ENCODE measurements at regions not wholly inside any gene's neighbourhood (a gene's known extent, or its start where the extent isn't known, plus 50 kb on each side); places are given as distances from the start of the nearest gene placed in this dataset.

- H3K27ac Mint-ChIP-seq: no peak overlapping the region
- no peak for DNase-seq
- CTCF ChIA-PET: no interaction called here
- intact Hi-C loops (cut with micrococcal nuclease): no loop called here
- H3K27me3 Mint-ChIP-seq (ENCODE audit: low read depth): no peaks in the 10 kb centered on the region
- no peak overlapping the region for H3K4me3 Mint-ChIP-seq
- no peaks in the 10 kb centered on the region for H3K4me1 Mint-ChIP-seq (ENCODE audit: low read depth)
- no peaks in the 10 kb centered on the region for H3K36me3 Mint-ChIP-seq (ENCODE audit: low read depth)
- peaks cover 8% of the 10 kb centered on the region for H3K9me3 Mint-ChIP-seq
Observed at GRCh38 chr18:44309185-44309584, 371.5 kb upstream of the SETBP1 start.

- CTCF ChIA-PET: no interaction called here
- Mint-ChIP-seq H3K27me3 (ENCODE audit: low read depth) (no peaks in the 10 kb centered on the region), H3K9me3 (peaks cover 3% of the 10 kb centered on the region), H3K27ac (no peak overlapping the region), H3K36me3 (ENCODE audit: low read depth) (no peaks in the 10 kb centered on the region), H3K4me1 (ENCODE audit: low read depth) (no peaks in the 10 kb centered on the region), H3K4me3 (no peak overlapping the region)
- DNase-seq: no peak
- intact Hi-C loops (cut with micrococcal nuclease): no loop called here
Observed at GRCh38 chr18:44320619-44321460, 359.8 kb upstream of the SETBP1 start.

GRCh38 chr18:44321868-44322590 is 358.7 kb upstream of the SETBP1 start:
- intact Hi-C loops (cut with micrococcal nuclease): no loop called here
- H3K9me3 Mint-ChIP-seq: peaks cover 3% of the 10 kb centered on the region
- DNase-seq: no peak
- CTCF ChIA-PET: no interaction called here
- no peaks in the 10 kb centered on the region for H3K4me1 Mint-ChIP-seq (ENCODE audit: low read depth)
- no peaks in the 10 kb centered on the region for H3K27me3 Mint-ChIP-seq (ENCODE audit: low read depth)
- H3K27ac Mint-ChIP-seq: no peak overlapping the region
- no peaks in the 10 kb centered on the region for H3K36me3 Mint-ChIP-seq (ENCODE audit: low read depth)
- no peak overlapping the region for H3K4me3 Mint-ChIP-seq

GRCh38 chr18:44323125-44323524 is 357.6 kb upstream of the SETBP1 start:
- no peak for DNase-seq
- intact Hi-C loops (cut with micrococcal nuclease): no loop called here
- H3K4me1 Mint-ChIP-seq (ENCODE audit: low read depth): no peaks in the 10 kb centered on the region
- CTCF ChIA-PET: no interaction called here
- H3K27me3 Mint-ChIP-seq (ENCODE audit: low read depth): no peaks in the 10 kb centered on the region
- no peak overlapping the region for H3K27ac Mint-ChIP-seq
- H3K4me3 Mint-ChIP-seq: no peak overlapping the region
- peaks cover 3% of the 10 kb centered on the region for H3K9me3 Mint-ChIP-seq
- H3K36me3 Mint-ChIP-seq (ENCODE audit: low read depth): no peaks in the 10 kb centered on the region

- Mint-ChIP-seq H3K27me3 (ENCODE audit: low read depth) (no peaks in the 10 kb centered on the region), H3K36me3 (ENCODE audit: low read depth) (no peaks in the 10 kb centered on the region), H3K27ac (no peak overlapping the region), H3K4me1 (ENCODE audit: low read depth) (no peaks in the 10 kb centered on the region), H3K4me3 (no peak overlapping the region), H3K9me3 (peaks cover 3% of the 10 kb centered on the region)
- intact Hi-C loops (cut with micrococcal nuclease): no loop called here
- no peak for DNase-seq
- CTCF ChIA-PET: interaction anchor here (0.6 kb wide), 1 partner anchor 9 kb away, joined by 3 read pairs; no protein-coding TSS in a partner anchor
Observed at GRCh38 chr18:44324361-44324760, 356.3 kb upstream of the SETBP1 start.

GRCh38 chr18:44325903-44326635 is 354.6 kb upstream of the SETBP1 start:
- Mint-ChIP-seq H3K27me3 (ENCODE audit: low read depth) (no peaks in the 10 kb centered on the region), H3K27ac (no peak overlapping the region), H3K36me3 (ENCODE audit: low read depth) (no peaks in the 10 kb centered on the region), H3K4me1 (ENCODE audit: low read depth) (no peaks in the 10 kb centered on the region), H3K9me3 (peaks cover 8% of the 10 kb centered on the region), H3K4me3 (no peak overlapping the region)
- intact Hi-C loops (cut with micrococcal nuclease): no loop called here
- peak; percentile 21 for DNase-seq
- CTCF ChIA-PET: no interaction called here

GRCh38 chr18:44331656-44332570 is 348.8 kb upstream of the SETBP1 start:
- Mint-ChIP-seq H3K27ac (no peak overlapping the region), H3K27me3 (ENCODE audit: low read depth) (no peaks in the 10 kb centered on the region), H3K4me1 (ENCODE audit: low read depth) (no peaks in the 10 kb centered on the region), H3K4me3 (no peak overlapping the region), H3K9me3 (peaks cover 17% of the 10 kb centered on the region), H3K36me3 (ENCODE audit: low read depth) (no peaks in the 10 kb centered on the region)
- intact Hi-C loops (cut with micrococcal nuclease): no loop called here
- DNase-seq: no peak
- CTCF ChIA-PET: no interaction called here

GRCh38 chr18:44341759-44342158 is 338.9 kb upstream of the SETBP1 start:
- no peak for DNase-seq
- H3K4me3 Mint-ChIP-seq: no peak overlapping the region
- H3K9me3 Mint-ChIP-seq: peaks cover 6% of the 10 kb centered on the region
- no peaks in the 10 kb centered on the region for H3K27me3 Mint-ChIP-seq (ENCODE audit: low read depth)
- H3K27ac Mint-ChIP-seq: no peak overlapping the region
- no peaks in the 10 kb centered on the region for H3K4me1 Mint-ChIP-seq (ENCODE audit: low read depth)
- intact Hi-C loops (cut with micrococcal nuclease): no loop called here
- CTCF ChIA-PET: no interaction called here
- no peaks in the 10 kb centered on the region for H3K36me3 Mint-ChIP-seq (ENCODE audit: low read depth)

- H3K36me3 Mint-ChIP-seq (ENCODE audit: low read depth): no peaks in the 10 kb centered on the region
- H3K27me3 Mint-ChIP-seq (ENCODE audit: low read depth): no peaks in the 10 kb centered on the region
- no peak overlapping the region for H3K27ac Mint-ChIP-seq
- H3K4me3 Mint-ChIP-seq: no peak overlapping the region
- intact Hi-C loops (cut with micrococcal nuclease): no loop called here
- no peak for DNase-seq
- peaks cover 6% of the 10 kb centered on the region for H3K9me3 Mint-ChIP-seq
- no peaks in the 10 kb centered on the region for H3K4me1 Mint-ChIP-seq (ENCODE audit: low read depth)
- CTCF ChIA-PET: no interaction called here
Observed at GRCh38 chr18:44342162-44342561, 338.5 kb upstream of the SETBP1 start.

- CTCF ChIA-PET: no interaction called here
- H3K36me3 Mint-ChIP-seq (ENCODE audit: low read depth): no peaks in the 10 kb centered on the region
Observed at GRCh38 chr18:44342946-44343345, 337.7 kb upstream of the SETBP1 start.

GRCh38 chr18:44343570-44343969 is 337.1 kb upstream of the SETBP1 start:
- no peaks in the 10 kb centered on the region for H3K27me3 Mint-ChIP-seq (ENCODE audit: low read depth)
- no peak for DNase-seq
- CTCF ChIA-PET: no interaction called here
- H3K27ac Mint-ChIP-seq: no peak overlapping the region
- H3K9me3 Mint-ChIP-seq: peaks cover 4% of the 10 kb centered on the region
- intact Hi-C loops (cut with micrococcal nuclease): no loop called here
- no peaks in the 10 kb centered on the region for H3K36me3 Mint-ChIP-seq (ENCODE audit: low read depth)
- H3K4me1 Mint-ChIP-seq (ENCODE audit: low read depth): no peaks in the 10 kb centered on the region
- H3K4me3 Mint-ChIP-seq: no peak overlapping the region

More at GRCh38 chr18:44342946-44343345, 337.7 kb upstream of the SETBP1 start:
- Mint-ChIP-seq H3K4me3 (no peak overlapping the region), H3K27me3 (ENCODE audit: low read depth) (no peaks in the 10 kb centered on the region), H3K9me3 (peaks cover 6% of the 10 kb centered on the region), H3K4me1 (ENCODE audit: low read depth) (no peaks in the 10 kb centered on the region), H3K27ac (no peak overlapping the region)
- no peak for DNase-seq
- intact Hi-C loops (cut with micrococcal nuclease): no loop called here
